ENCODE measurements at regions not wholly inside any gene's neighbourhood (a gene's known extent, or its start where the extent isn't known, plus 50 kb on each side); places are given as distances from the start of the nearest gene placed in this dataset.

- no peak for TF ChIP-seq EZH2phosphoT487 (conservative IDR thresholded peaks at IDR 0.05; ENCODE audit: low read length)
- no peak for TF ChIP-seq CTCF (IDR thresholded peaks at IDR 0.05; ENCODE audit: insufficient read depth, low read length, poor library complexity, severe bottlenecking)
- Histone ChIP-seq H3K4me3 (ENCODE audit: insufficient read depth, low read length, poor library complexity, severe bottlenecking) (no peak overlapping the region), H3K36me3 (ENCODE audit: low read length) (no peaks in the 10 kb centered on the region), H2AFZ (ENCODE audit: low read depth, low read length, severe bottlenecking) (no peak overlapping the region), H3K9me3 (ENCODE audit: insufficient read depth, low read length) (no peaks in the 10 kb centered on the region), H3K27ac (ENCODE audit: low read depth, low read length) (no peak overlapping the region), H3K9me2 (replicated peaks; ENCODE audit: insufficient read depth, low read length) (no peaks in the 10 kb centered on the region), H3K79me2 (ENCODE audit: insufficient read depth, low read length) (no peaks in the 10 kb centered on the region), H3F3A (ENCODE audit: insufficient read depth) (no peaks in the 10 kb centered on the region), H4K20me1 (ENCODE audit: low read depth, low read length) (no peaks in the 10 kb centered on the region), H3K27me3 (ENCODE audit: low read length) (no peaks in the 10 kb centered on the region), H3K4me2 (ENCODE audit: low read depth, low read length, poor library complexity, severe bottlenecking) (no peak overlapping the region), H3K9ac (ENCODE audit: low read length) (no peak overlapping the region)
These were observed 103.5 kb upstream of the PTPN1 start for GRCh38 chr20:50406610-50407136.

GRCh38 chr20:50408526-50409364 lies 101.4 kb upstream of the PTPN1 start:
- Histone ChIP-seq H3K27me3 (ENCODE audit: low read length) (no peaks in the 10 kb centered on the region), H3K36me3 (ENCODE audit: low read length) (no peaks in the 10 kb centered on the region), H2AFZ (ENCODE audit: low read depth, low read length, severe bottlenecking) (no peak overlapping the region), H3K27ac (ENCODE audit: low read depth, low read length) (no peak overlapping the region), H3K9ac (ENCODE audit: low read length) (no peak overlapping the region), H3F3A (ENCODE audit: insufficient read depth) (no peaks in the 10 kb centered on the region), H3K79me2 (ENCODE audit: insufficient read depth, low read length) (no peaks in the 10 kb centered on the region), H3K4me3 (ENCODE audit: insufficient read depth, low read length, poor library complexity, severe bottlenecking) (no peak overlapping the region), H3K9me3 (ENCODE audit: insufficient read depth, low read length) (no peaks in the 10 kb centered on the region), H4K20me1 (ENCODE audit: low read depth, low read length) (no peaks in the 10 kb centered on the region), H3K9me2 (replicated peaks; ENCODE audit: insufficient read depth, low read length) (no peaks in the 10 kb centered on the region), H3K4me2 (ENCODE audit: low read depth, low read length, poor library complexity, severe bottlenecking) (no peak overlapping the region)
- TF ChIP-seq CTCF (IDR thresholded peaks at IDR 0.05; ENCODE audit: insufficient read depth, low read length, poor library complexity, severe bottlenecking) = no peak
- no peak for TF ChIP-seq EZH2phosphoT487 (conservative IDR thresholded peaks at IDR 0.05; ENCODE audit: low read length)

GRCh38 chr20:50409495-50409894 lies 100.7 kb upstream of the PTPN1 start:
- Histone ChIP-seq H3K9me3 (ENCODE audit: insufficient read depth, low read length) (no peaks in the 10 kb centered on the region), H3K36me3 (ENCODE audit: low read length) (no peaks in the 10 kb centered on the region), H3K9ac (ENCODE audit: low read length) (no peak overlapping the region), H3K27ac (ENCODE audit: low read depth, low read length) (no peak overlapping the region), H2AFZ (ENCODE audit: low read depth, low read length, severe bottlenecking) (no peak overlapping the region), H4K20me1 (ENCODE audit: low read depth, low read length) (no peaks in the 10 kb centered on the region), H3K79me2 (ENCODE audit: insufficient read depth, low read length) (no peaks in the 10 kb centered on the region), H3K9me2 (replicated peaks; ENCODE audit: insufficient read depth, low read length) (no peaks in the 10 kb centered on the region), H3K4me3 (ENCODE audit: insufficient read depth, low read length, poor library complexity, severe bottlenecking) (no peak overlapping the region), H3F3A (ENCODE audit: insufficient read depth) (no peaks in the 10 kb centered on the region), H3K4me2 (ENCODE audit: low read depth, low read length, poor library complexity, severe bottlenecking) (no peak overlapping the region), H3K27me3 (ENCODE audit: low read length) (no peaks in the 10 kb centered on the region)
- TF ChIP-seq EZH2phosphoT487 (conservative IDR thresholded peaks at IDR 0.05; ENCODE audit: low read length) = no peak
- TF ChIP-seq CTCF (IDR thresholded peaks at IDR 0.05; ENCODE audit: insufficient read depth, low read length, poor library complexity, severe bottlenecking) = no peak

Measured in SU-DHL-6 (cell line).